ENCODE measurements at regions not wholly inside any gene's neighbourhood (a gene's known extent, or its start where the extent isn't known, plus 50 kb on each side); places are given as distances from the start of the nearest gene placed in this dataset.

DNA sequence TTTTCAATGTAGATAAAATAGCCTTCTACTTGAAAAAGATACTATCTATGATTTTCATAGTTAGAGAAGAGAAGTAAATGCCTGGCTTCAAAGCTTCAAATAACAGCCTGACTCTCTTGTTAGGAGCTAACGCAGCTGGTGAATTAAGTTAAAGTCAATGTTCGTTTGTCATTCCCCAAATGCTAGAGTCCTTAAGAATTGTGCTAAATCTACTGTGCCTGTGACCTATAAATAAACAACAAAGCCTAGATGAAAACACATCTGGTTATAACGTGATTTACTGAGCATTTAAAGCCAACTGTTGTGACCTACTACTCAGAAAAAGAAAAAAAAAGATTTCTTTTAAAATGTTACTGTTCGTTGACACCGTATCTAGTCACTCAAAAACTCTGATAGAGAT is 134.7 kb downstream of the POLR1F start:
- no peak for TF ChIP-seq EZH2phosphoT487 (conservative IDR thresholded peaks at IDR 0.05; ENCODE audit: low read length)
- TF ChIP-seq, protein P1, sequence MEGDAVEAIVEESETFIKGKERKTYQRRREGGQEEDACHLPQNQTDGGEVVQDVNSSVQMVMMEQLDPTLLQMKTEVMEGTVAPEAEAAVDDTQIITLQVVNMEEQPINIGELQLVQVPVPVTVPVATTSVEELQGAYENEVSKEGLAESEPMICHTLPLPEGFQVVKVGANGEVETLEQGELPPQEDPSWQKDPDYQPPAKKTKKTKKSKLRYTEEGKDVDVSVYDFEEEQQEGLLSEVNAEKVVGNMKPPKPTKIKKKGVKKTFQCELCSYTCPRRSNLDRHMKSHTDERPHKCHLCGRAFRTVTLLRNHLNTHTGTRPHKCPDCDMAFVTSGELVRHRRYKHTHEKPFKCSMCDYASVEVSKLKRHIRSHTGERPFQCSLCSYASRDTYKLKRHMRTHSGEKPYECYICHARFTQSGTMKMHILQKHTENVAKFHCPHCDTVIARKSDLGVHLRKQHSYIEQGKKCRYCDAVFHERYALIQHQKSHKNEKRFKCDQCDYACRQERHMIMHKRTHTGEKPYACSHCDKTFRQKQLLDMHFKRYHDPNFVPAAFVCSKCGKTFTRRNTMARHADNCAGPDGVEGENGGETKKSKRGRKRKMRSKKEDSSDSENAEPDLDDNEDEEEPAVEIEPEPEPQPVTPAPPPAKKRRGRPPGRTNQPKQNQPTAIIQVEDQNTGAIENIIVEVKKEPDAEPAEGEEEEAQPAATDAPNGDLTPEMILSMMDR (IDR thresholded peaks at IDR 0.05; ENCODE audit: insufficient read depth, low read length, poor library complexity, severe bottlenecking): no peak
- H2AFZ ChIP-seq (ENCODE audit: low read depth, low read length, severe bottlenecking): no peak overlapping the region
- no peaks in the 10 kb centered on the region for H3F3A ChIP-seq (ENCODE audit: insufficient read depth)
- no peaks in the 10 kb centered on the region for H3K9me2 ChIP-seq (replicated peaks; ENCODE audit: insufficient read depth, low read length)
- H3K9me3 ChIP-seq (ENCODE audit: insufficient read depth, low read length): no peaks in the 10 kb centered on the region
- H3K27me3 ChIP-seq (ENCODE audit: low read length): no peaks in the 10 kb centered on the region
- H4K20me1 ChIP-seq (ENCODE audit: low read depth, low read length): no peaks in the 10 kb centered on the region
- no peaks in the 10 kb centered on the region for H3K36me3 ChIP-seq (ENCODE audit: low read length)
- H3K4me3 ChIP-seq (ENCODE audit: insufficient read depth, low read length, poor library complexity, severe bottlenecking): no peak overlapping the region
- H3K79me2 ChIP-seq (ENCODE audit: insufficient read depth, low read length): no peaks in the 10 kb centered on the region
- H3K9ac ChIP-seq (ENCODE audit: low read length): no peak overlapping the region
- no peak overlapping the region for H3K27ac ChIP-seq (ENCODE audit: low read depth, low read length)
- H3K4me2 ChIP-seq (ENCODE audit: low read depth, low read length, poor library complexity, severe bottlenecking): no peak overlapping the region

DNA sequence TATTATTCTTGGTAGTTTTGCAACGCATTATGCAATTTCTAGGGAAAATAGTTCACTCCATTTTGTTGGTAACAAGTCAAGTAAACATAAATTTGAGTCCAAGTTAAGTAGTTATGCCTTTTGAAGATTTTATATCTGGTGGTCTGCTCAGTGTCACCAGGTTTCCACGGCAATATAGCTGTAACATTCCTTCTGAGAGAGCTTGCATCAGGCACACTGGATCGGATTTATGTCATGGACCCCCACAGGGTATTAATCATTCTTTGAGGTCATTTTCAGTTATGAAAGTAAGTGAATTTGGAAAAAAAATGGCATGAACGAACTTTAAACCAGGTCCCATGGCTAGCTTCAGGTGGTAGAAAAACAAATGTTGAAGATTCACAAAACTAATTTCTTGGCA is 136.3 kb downstream of the POLR1F start:
- Histone ChIP-seq H3K9ac (ENCODE audit: low read length) (no peak overlapping the region), H3K4me3 (ENCODE audit: insufficient read depth, low read length, poor library complexity, severe bottlenecking) (no peak overlapping the region), H3K4me2 (ENCODE audit: low read depth, low read length, poor library complexity, severe bottlenecking) (no peak overlapping the region), H3K79me2 (ENCODE audit: insufficient read depth, low read length) (no peaks in the 10 kb centered on the region), H3K27me3 (ENCODE audit: low read length) (no peaks in the 10 kb centered on the region), H3K9me2 (replicated peaks; ENCODE audit: insufficient read depth, low read length) (no peaks in the 10 kb centered on the region), H3K36me3 (ENCODE audit: low read length) (no peaks in the 10 kb centered on the region), H2AFZ (ENCODE audit: low read depth, low read length, severe bottlenecking) (no peak overlapping the region), H3K9me3 (ENCODE audit: insufficient read depth, low read length) (no peaks in the 10 kb centered on the region), H3F3A (ENCODE audit: insufficient read depth) (no peaks in the 10 kb centered on the region), H4K20me1 (ENCODE audit: low read depth, low read length) (no peaks in the 10 kb centered on the region), H3K27ac (ENCODE audit: low read depth, low read length) (no peak overlapping the region)
- TF ChIP-seq, protein P1 (IDR thresholded peaks at IDR 0.05; ENCODE audit: insufficient read depth, low read length, poor library complexity, severe bottlenecking): no peak
- TF ChIP-seq EZH2phosphoT487 (conservative IDR thresholded peaks at IDR 0.05; ENCODE audit: low read length): no peak

DNA sequence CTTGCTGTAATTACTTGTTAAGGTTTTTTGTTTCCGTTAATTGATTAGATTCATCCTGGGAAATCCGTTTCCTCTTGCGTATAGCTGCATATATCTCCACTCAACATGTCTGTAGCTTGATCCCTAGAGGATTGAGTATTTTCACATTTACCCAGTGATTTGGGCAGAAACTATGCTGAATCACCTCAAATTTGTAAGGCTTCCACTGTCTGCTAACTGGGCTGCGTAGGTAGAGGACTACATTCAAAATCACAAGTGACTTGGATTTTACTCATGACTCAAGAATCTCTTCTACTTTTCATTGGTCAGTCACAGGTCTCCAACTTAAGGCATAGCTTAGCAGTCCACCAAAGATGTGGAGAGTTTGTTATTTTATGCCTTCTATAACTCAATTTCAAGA is 141.8 kb downstream of the POLR1F start:
- Histone ChIP-seq H3K9me2 (replicated peaks; ENCODE audit: insufficient read depth, low read length) (no peaks in the 10 kb centered on the region), H3K36me3 (ENCODE audit: low read length) (no peaks in the 10 kb centered on the region), H4K20me1 (ENCODE audit: low read depth, low read length) (no peaks in the 10 kb centered on the region), H3K9me3 (ENCODE audit: insufficient read depth, low read length) (no peaks in the 10 kb centered on the region), H3K27ac (ENCODE audit: low read depth, low read length) (no peak overlapping the region), H3F3A (ENCODE audit: insufficient read depth) (no peaks in the 10 kb centered on the region), H3K79me2 (ENCODE audit: insufficient read depth, low read length) (no peaks in the 10 kb centered on the region), H3K9ac (ENCODE audit: low read length) (no peak overlapping the region), H3K27me3 (ENCODE audit: low read length) (no peaks in the 10 kb centered on the region), H3K4me2 (ENCODE audit: low read depth, low read length, poor library complexity, severe bottlenecking) (no peak overlapping the region), H2AFZ (ENCODE audit: low read depth, low read length, severe bottlenecking) (no peak overlapping the region), H3K4me3 (ENCODE audit: insufficient read depth, low read length, poor library complexity, severe bottlenecking) (no peak overlapping the region)
- TF ChIP-seq EZH2phosphoT487 (conservative IDR thresholded peaks at IDR 0.05; ENCODE audit: low read length): no peak
- TF ChIP-seq, protein P1 (IDR thresholded peaks at IDR 0.05; ENCODE audit: insufficient read depth, low read length, poor library complexity, severe bottlenecking): no peak
